SK-N-SH (cell line): ENCODE measurements at regions not wholly inside any gene's neighbourhood (a gene's known extent, or its start where the extent isn't known, plus 50 kb on each side); places are given as distances from the start of the nearest gene placed in this dataset.

Experiments
- CHD2 ChIP-seq: fragments of 150-350 bp; IDR thresholded peaks from 2 replicates; pipeline ENCODE4 v1.6.1; 2018; ENCODE audit warnings: low read length; ENCODE audit not compliant: partially characterized antibody
- FOXJ3 ChIP-seq: sonication (generic); formaldehyde crosslinking; IDR thresholded peaks from 2 replicates; pipeline ENCODE4 v1.5.1; 2020; ENCODE audit warnings: mild to moderate bottlenecking, missing genetic modification reagents
- JUND ChIP-seq: IDR thresholded peaks from 2 replicates; pipeline ENCODE4 v1.4.0; 2012
- MEF2A ChIP-seq: IDR thresholded peaks from 2 replicates; pipeline ENCODE4 v1.4.0; 2012; ENCODE audit warnings: low read depth, borderline replicate concordance
- NRF1 ChIP-seq: IDR thresholded peaks from 2 replicates; pipeline ENCODE4 v1.6.1; 2012; ENCODE audit warnings: low read depth, mild to moderate bottlenecking, low read length
- RAD21 ChIP-seq: IDR thresholded peaks from 2 replicates; pipeline ENCODE4 v1.6.1; 2012; ENCODE audit warnings: mild to moderate bottlenecking, low read length
- RCOR1 ChIP-seq: fragments of 150-350 bp; IDR thresholded peaks from 2 replicates; pipeline ENCODE4 v1.6.1; 2017; ENCODE audit warnings: antibody characterized with exemption, low read length
- RXRA ChIP-seq: IDR thresholded peaks from 2 replicates; pipeline ENCODE4 v1.4.0; 2012; ENCODE audit warnings: low read depth, mild to moderate bottlenecking, borderline replicate concordance
- SIN3A ChIP-seq: IDR thresholded peaks from 2 replicates; pipeline ENCODE4 v1.6.1; 2012; ENCODE audit warnings: low read depth, mild to moderate bottlenecking, low read length, moderate library complexity, borderline replicate concordance
- SMC3 ChIP-seq: IDR thresholded peaks from 2 replicates; pipeline ENCODE4 v1.6.1; 2012; ENCODE audit warnings: low read depth, low read length, improper control_type of control experiment
- TF ChIP-seq, protein P1 (sequence below): fragments of 150-350 bp; IDR thresholded peaks from 2 replicates; pipeline ENCODE4 v1.6.1; 2017; ENCODE audit warnings: antibody characterized with exemption, low read length, low read depth, borderline replicate concordance
- TF ChIP-seq, protein P2 (sequence below): IDR thresholded peaks from 2 replicates; pipeline ENCODE4 v1.4.0; 2012; ENCODE audit warnings: low read depth
- TF ChIP-seq, protein P3 (sequence below): IDR thresholded peaks from 2 replicates; pipeline ENCODE4; 2012
- TF ChIP-seq, protein P4 (sequence below): fragments of 150-350 bp; IDR thresholded peaks from 2 replicates; pipeline ENCODE4 v1.6.1; 2016; ENCODE audit warnings: mild to moderate bottlenecking, low read depth, low read length
- TF ChIP-seq, protein P5 (sequence below): IDR thresholded peaks from 2 replicates; pipeline ENCODE4 v1.6.1; 2012; ENCODE audit warnings: mild to moderate bottlenecking, low read depth, low read length, moderate library complexity

DNA sequence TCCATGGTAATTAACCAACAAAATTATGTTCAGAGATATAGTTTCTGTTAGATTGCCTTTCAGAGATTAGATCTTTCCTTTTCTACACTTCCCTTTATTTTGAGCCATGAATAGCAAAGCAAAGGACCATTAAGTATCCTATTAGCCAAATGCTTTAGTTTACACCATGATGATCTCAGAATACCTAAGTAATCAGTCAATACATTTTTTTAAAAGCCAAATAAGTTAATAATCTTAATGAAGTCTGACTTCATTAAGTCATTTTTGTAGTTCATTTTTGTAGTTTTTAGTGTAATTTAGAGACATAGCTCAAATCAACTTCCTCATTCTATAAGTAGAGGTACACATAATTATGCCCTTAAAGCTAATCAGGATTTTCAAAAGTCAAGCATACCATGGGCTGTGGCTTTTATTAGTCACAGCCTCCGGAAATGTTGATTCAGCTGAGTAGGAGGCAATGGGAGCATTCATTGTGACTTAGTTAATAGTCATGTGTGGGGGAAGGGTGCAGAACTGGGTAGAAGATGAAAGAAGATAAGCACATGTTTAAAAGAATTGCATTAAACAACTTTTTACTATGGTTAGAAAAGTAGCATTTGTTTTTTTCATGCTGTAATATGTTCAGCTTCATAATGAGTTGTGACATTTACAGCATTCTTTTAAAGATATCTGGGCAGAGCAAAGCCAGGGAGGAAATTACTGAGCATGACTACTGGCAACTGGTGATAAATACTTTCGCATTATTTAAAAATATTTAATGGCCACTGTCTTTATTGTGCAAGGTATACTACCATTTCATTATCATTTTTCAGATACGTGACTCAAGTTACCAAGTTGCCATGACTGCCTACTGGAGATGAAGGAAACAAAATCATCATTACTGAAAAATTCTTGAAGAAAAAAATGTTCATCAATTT lies 57.3 kb upstream of the CCDC71L start (continued):
- peak; percentile 97 for TF ChIP-seq RXRA
- TF ChIP-seq SIN3A, result peak; percentile 92
- peak; percentile 37 for TF ChIP-seq CHD2
- TF ChIP-seq MEF2A, result peak; percentile 88
- no peak for TF ChIP-seq FOXJ3
- TF ChIP-seq, protein P1, sequence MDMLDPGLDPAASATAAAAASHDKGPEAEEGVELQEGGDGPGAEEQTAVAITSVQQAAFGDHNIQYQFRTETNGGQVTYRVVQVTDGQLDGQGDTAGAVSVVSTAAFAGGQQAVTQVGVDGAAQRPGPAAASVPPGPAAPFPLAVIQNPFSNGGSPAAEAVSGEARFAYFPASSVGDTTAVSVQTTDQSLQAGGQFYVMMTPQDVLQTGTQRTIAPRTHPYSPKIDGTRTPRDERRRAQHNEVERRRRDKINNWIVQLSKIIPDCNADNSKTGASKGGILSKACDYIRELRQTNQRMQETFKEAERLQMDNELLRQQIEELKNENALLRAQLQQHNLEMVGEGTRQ, result no peak
- TF ChIP-seq, protein P2, sequence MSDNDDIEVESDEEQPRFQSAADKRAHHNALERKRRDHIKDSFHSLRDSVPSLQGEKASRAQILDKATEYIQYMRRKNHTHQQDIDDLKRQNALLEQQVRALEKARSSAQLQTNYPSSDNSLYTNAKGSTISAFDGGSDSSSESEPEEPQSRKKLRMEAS, result peak; percentile 97
- TF ChIP-seq SMC3, result no peak
- TF ChIP-seq, protein P3, sequence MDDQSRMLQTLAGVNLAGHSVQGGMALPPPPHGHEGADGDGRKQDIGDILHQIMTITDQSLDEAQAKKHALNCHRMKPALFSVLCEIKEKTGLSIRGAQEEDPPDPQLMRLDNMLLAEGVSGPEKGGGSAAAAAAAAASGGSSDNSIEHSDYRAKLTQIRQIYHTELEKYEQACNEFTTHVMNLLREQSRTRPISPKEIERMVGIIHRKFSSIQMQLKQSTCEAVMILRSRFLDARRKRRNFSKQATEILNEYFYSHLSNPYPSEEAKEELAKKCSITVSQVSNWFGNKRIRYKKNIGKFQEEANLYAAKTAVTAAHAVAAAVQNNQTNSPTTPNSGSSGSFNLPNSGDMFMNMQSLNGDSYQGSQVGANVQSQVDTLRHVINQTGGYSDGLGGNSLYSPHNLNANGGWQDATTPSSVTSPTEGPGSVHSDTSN, result peak; percentile 97
- TF ChIP-seq, protein P4, sequence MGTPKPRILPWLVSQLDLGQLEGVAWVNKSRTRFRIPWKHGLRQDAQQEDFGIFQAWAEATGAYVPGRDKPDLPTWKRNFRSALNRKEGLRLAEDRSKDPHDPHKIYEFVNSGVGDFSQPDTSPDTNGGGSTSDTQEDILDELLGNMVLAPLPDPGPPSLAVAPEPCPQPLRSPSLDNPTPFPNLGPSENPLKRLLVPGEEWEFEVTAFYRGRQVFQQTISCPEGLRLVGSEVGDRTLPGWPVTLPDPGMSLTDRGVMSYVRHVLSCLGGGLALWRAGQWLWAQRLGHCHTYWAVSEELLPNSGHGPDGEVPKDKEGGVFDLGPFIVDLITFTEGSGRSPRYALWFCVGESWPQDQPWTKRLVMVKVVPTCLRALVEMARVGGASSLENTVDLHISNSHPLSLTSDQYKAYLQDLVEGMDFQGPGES, result no peak
- TF ChIP-seq, protein P5, sequence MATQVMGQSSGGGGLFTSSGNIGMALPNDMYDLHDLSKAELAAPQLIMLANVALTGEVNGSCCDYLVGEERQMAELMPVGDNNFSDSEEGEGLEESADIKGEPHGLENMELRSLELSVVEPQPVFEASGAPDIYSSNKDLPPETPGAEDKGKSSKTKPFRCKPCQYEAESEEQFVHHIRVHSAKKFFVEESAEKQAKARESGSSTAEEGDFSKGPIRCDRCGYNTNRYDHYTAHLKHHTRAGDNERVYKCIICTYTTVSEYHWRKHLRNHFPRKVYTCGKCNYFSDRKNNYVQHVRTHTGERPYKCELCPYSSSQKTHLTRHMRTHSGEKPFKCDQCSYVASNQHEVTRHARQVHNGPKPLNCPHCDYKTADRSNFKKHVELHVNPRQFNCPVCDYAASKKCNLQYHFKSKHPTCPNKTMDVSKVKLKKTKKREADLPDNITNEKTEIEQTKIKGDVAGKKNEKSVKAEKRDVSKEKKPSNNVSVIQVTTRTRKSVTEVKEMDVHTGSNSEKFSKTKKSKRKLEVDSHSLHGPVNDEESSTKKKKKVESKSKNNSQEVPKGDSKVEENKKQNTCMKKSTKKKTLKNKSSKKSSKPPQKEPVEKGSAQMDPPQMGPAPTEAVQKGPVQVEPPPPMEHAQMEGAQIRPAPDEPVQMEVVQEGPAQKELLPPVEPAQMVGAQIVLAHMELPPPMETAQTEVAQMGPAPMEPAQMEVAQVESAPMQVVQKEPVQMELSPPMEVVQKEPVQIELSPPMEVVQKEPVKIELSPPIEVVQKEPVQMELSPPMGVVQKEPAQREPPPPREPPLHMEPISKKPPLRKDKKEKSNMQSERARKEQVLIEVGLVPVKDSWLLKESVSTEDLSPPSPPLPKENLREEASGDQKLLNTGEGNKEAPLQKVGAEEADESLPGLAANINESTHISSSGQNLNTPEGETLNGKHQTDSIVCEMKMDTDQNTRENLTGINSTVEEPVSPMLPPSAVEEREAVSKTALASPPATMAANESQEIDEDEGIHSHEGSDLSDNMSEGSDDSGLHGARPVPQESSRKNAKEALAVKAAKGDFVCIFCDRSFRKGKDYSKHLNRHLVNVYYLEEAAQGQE, result peak; percentile 82
- no peak for TF ChIP-seq RAD21
- no peak for TF ChIP-seq RCOR1
- peak; percentile 100 for TF ChIP-seq JUND
- TF ChIP-seq NRF1, result no peak
